ENCODE measurements at regions not wholly inside any gene's neighbourhood (a gene's known extent, or its start where the extent isn't known, plus 50 kb on each side); places are given as distances from the start of the nearest gene placed in this dataset.

GRCh38 chr5:110842948-110843347, 104.1 kb downstream of the SLC25A46 start:
- Histone ChIP-seq H3K36me3 (no peaks in the 10 kb centered on the region), H3K27ac (no peak overlapping the region), H3K27me3 (no peaks in the 10 kb centered on the region), H3K9me3 (no peaks in the 10 kb centered on the region), H3K4me1 (peaks cover 7% of the 10 kb centered on the region), H3K4me3 (no peak overlapping the region)
- no peak for TF ChIP-seq POLR2A (IDR thresholded peaks at IDR 0.05)
- no peak for TF ChIP-seq POLR2AphosphoS5 (IDR thresholded peaks at IDR 0.05)
- TF ChIP-seq, protein P1, sequence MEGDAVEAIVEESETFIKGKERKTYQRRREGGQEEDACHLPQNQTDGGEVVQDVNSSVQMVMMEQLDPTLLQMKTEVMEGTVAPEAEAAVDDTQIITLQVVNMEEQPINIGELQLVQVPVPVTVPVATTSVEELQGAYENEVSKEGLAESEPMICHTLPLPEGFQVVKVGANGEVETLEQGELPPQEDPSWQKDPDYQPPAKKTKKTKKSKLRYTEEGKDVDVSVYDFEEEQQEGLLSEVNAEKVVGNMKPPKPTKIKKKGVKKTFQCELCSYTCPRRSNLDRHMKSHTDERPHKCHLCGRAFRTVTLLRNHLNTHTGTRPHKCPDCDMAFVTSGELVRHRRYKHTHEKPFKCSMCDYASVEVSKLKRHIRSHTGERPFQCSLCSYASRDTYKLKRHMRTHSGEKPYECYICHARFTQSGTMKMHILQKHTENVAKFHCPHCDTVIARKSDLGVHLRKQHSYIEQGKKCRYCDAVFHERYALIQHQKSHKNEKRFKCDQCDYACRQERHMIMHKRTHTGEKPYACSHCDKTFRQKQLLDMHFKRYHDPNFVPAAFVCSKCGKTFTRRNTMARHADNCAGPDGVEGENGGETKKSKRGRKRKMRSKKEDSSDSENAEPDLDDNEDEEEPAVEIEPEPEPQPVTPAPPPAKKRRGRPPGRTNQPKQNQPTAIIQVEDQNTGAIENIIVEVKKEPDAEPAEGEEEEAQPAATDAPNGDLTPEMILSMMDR (IDR thresholded peaks at IDR 0.05), result no peak
- no peak for TF ChIP-seq EP300 (IDR thresholded peaks at IDR 0.05)
- WGBS, result 86% methylated on average over 4 of the region's 4 CpGs
- DNase-seq (ENCODE audit: low spot score in 2 of 2), result no peak

DNA sequence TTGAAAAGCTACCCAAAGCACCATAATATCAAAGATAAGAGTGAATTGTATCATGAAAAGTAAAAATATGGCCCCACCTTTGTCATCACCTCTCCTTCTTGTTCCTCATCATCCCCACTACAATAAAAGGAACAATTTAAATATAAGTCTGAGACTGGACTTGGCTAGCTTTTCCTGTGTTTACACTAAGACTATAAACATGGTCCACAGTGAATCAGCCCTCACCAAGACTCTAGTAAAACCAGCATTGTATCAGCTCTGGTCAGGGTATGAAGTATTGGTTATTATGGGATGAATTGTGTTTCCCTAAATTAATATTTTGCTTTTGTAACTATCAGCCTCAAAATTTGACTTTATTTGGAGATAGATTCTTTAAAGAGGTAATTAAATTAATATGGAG, 105.4 kb downstream of the SLC25A46 start:
- Histone ChIP-seq H3K9me3 (no peaks in the 10 kb centered on the region), H3K36me3 (no peaks in the 10 kb centered on the region), H3K27me3 (no peaks in the 10 kb centered on the region), H3K4me1 (peaks cover 7% of the 10 kb centered on the region), H3K27ac (no peak overlapping the region), H3K4me3 (no peak overlapping the region)
- DNase-seq (ENCODE audit: low spot score in 2 of 2), result no peak
- TF ChIP-seq POLR2AphosphoS5 (IDR thresholded peaks at IDR 0.05) (no peak), POLR2A (IDR thresholded peaks at IDR 0.05) (no peak), EP300 (IDR thresholded peaks at IDR 0.05) (no peak)
- TF ChIP-seq, protein P1 (IDR thresholded peaks at IDR 0.05), result no peak

DNA sequence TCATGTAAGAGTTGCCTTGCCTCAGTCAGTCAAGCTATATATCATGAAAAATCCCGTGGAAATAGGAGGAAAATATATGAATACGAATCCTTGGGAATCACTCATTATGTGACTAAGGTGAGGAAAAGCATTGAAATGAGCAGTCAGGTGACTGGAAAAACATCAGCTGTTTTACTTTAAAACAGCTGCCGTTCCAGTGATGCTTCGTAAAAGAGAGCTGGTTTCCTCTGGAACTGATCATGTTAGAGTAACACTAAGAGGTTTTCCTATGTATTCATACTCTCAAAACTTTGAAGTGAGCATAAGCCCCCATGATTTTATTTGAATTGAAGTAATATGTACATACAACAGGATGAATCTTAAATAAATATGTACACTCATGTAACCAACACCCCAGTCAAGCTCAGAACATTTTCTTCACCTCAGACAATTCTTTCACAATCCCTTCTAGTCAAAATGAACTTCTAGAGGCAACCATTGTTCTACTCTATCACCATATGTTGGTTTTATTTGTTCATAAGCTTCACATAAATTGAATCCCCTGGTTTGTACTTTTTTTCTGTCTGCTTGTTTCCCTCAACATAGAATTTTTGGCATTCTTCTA, 107.7 kb downstream of the SLC25A46 start:
- H3K4me3 ChIP-seq, result no peak overlapping the region
- no peaks in the 10 kb centered on the region for H3K4me1 ChIP-seq
- H3K9me3 ChIP-seq, result no peaks in the 10 kb centered on the region
- no peaks in the 10 kb centered on the region for H3K36me3 ChIP-seq
- no peak for TF ChIP-seq POLR2AphosphoS5 (IDR thresholded peaks at IDR 0.05)
- no peak for TF ChIP-seq POLR2A (IDR thresholded peaks at IDR 0.05)
- TF ChIP-seq, protein P1 (IDR thresholded peaks at IDR 0.05), result no peak
- TF ChIP-seq EP300 (IDR thresholded peaks at IDR 0.05), result no peak
- no peaks in the 10 kb centered on the region for H3K27me3 ChIP-seq
- no peak for DNase-seq (ENCODE audit: low spot score in 2 of 2)
- WGBS, result 77% methylated on average over 4 of the region's 4 CpGs
- H3K27ac ChIP-seq, result no peak overlapping the region

DNA sequence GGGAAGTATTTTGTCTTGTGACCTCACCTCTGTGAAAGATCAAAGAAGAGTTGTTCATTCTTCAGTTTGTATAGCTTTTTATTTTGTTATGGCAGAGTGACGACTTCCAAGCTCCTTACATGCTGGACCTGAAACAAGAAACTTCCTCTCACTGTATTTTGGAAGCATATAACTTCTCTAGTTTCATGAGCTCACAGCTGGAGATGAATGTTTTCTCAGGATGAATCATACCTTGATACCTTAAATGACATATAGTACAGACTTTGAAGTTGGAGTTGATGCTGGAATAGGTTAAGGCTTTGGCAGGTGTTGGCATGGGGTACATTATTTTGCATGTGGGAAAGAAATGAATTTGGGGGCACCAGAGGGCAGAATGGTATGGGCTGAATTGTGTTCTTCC, 112.5 kb downstream of the SLC25A46 start:
- Histone ChIP-seq H3K4me1 (peaks cover 3% of the 10 kb centered on the region), H3K27ac (no peak overlapping the region), H3K4me3 (no peak overlapping the region), H3K9me3 (no peaks in the 10 kb centered on the region), H3K36me3 (no peaks in the 10 kb centered on the region), H3K27me3 (no peaks in the 10 kb centered on the region)
- TF ChIP-seq, protein P1 (IDR thresholded peaks at IDR 0.05), result no peak
- no peak for TF ChIP-seq POLR2AphosphoS5 (IDR thresholded peaks at IDR 0.05)
- TF ChIP-seq POLR2A (IDR thresholded peaks at IDR 0.05), result no peak
- TF ChIP-seq EP300 (IDR thresholded peaks at IDR 0.05), result no peak
- 38% methylated on average over 1 of the region's 1 CpG for WGBS
- no peak for DNase-seq (ENCODE audit: low spot score in 2 of 2)

- peaks cover 3% of the 10 kb centered on the region for H3K4me1 ChIP-seq
- no peaks in the 10 kb centered on the region for H3K36me3 ChIP-seq
- H3K27ac ChIP-seq, result no peak overlapping the region
- DNase-seq (ENCODE audit: low spot score in 2 of 2), result no peak
- TF ChIP-seq, protein P1 (IDR thresholded peaks at IDR 0.05), result no peak
- TF ChIP-seq EP300 (IDR thresholded peaks at IDR 0.05) (no peak), POLR2A (IDR thresholded peaks at IDR 0.05) (no peak), POLR2AphosphoS5 (IDR thresholded peaks at IDR 0.05) (no peak)
- H3K4me3 ChIP-seq, result no peak overlapping the region
- H3K27me3 ChIP-seq, result no peaks in the 10 kb centered on the region
- H3K9me3 ChIP-seq, result no peaks in the 10 kb centered on the region
These were observed 113.2 kb downstream of the SLC25A46 start for GRCh38 chr5:110852053-110852452.

All from suprapubic skin (tissue), 4 donors.